HG03442 (cell line): ENCODE measurements at regions not wholly inside any gene's neighbourhood (a gene's known extent, or its start where the extent isn't known, plus 50 kb on each side); places are given as distances from the start of the nearest gene placed in this dataset.
"Not testable (repeated sequence)": the region's sequence is repeated elsewhere in the genome, so short reads cannot be mapped to it uniquely, and the experiment has no call there.

Experiments
- ATAC-seq: cut with Tn5 transposase; IDR thresholded peaks from one replicate; pipeline ENCODE4 v1.9.1; 2021; ENCODE audit warnings: mild to moderate bottlenecking, moderate library complexity; ENCODE audit not compliant: unreplicated experiment

DNA sequence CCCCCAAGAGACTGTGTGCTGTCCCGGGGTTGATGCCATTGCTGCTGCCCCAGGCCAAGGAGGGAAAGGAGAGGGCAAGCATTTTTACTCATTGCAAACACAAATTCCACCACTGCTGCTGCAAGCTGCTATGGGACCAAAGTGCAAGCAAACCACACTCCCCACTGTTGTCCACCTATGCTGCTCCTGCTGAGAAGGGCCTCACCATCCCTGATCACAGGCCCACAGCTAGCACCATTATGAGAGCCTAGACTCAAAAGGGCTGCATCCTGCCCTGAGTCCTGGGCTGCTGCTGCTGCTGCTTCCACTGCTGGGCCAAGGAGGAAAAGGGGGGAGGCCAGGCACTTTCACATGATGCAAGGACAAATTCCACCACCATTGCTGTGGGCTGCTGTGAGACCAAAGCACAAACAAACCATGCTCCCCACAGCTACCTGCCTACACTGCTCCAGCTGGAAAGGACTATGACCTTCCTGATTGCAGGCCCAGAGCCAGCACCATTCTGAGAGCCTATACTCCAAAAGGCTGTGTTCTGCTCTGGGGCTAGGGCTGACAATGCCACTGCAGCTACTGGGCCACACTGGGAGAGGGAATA, 218.2 kb upstream of the ZCCHC13 start:
- ATAC-seq, result no peak

DNA sequence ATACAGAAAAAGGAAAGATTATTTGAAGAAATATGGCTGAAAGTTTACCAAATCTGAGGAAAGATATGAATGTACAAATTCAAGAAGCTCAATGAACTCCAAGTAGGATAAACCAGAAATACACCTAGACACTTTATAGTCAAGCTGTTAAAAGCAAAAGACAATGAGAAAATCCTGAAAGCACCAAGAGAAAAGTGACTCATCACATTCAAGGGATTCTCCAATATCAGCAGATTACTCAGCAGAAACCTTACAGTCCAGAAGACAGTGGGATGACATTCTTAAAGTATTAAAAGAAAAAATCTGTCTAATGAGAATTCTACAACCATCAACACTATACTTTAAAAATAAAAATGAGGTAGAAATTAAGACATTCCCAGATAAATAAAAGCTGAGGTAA, 223.8 kb upstream of the ZCCHC13 start:
- no peak for ATAC-seq

DNA sequence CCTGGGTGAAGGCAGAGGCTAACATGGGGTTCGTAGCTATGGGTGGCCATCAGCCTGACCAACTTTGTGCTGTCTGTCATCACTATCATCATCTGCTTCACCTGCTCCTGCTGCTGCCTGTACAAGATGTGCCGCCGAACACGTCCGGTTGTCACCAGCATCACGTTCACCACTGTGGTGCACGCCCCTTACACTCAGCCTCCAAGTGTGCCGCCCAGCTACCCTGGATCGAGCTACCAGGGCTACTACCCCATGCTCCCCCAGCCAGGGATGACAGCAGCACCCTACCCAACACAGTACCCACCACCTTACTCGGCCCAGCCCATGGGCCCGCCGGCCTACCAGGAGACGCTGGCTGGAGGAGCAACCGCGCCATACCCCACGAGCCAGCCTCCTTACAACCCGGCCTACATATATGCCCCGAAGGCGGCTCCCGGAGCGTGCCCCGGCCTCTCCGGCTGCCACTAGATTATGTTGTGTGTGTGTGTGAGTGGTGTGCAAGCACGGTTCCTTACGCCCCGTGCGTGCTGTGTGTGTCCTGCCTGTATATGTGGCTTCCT, 213.4 kb upstream of the XIST start:
- ATAC-seq, result no peak

DNA sequence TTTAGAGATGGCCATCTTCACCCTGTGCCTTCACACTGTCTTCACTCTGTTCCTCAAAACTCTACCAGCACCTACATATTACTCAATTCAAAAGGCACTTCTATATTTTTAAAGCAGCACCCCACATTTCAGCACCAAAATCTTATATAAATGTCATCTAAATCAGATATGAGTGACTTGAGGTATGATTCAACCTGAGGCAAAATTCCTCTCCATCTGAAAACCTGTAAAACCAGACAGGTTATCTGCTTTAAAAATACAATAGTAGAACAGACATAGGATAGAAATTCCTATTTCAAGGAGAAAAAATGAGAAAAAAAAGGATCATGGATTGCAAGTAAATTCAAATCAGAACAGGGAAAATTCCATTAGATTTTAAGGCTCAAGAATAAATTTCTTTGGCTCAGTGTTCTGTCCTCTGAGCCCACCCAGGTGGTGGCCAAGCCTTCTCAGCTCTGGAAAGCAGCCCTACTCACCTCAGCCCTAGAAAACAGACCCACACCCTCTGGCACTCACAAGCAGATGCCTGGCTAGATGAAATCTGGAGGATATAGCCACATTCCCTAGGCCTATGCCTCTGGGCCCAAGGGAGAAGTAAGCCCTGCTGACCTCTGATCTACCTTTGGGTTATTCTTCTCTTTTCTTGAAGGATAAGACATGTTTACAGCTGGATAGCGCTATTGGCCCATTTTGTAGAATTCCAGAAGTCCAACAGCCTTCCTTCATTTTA, 211.1 kb upstream of the XIST start:
- no peak for ATAC-seq

DNA sequence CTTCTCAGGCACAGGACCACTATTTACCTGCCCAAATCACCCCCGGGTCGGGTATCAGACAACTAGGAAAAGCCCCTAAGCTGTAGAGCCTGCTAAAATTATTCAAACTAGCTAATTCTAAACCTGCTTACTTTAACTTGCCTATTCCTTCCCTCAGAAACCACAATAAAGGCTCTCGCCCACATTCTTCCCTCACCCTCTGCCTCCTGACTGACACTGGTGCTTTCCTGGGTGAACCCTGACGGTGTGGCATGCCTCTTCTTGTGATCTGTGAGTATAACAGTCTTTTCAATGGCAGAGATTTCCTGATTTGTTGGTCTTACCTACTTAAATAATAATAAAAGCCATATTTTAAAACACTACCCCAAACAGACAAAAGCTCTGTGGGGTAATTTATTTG, 209.4 kb upstream of the XIST start:
- ATAC-seq, result peak; percentile 61

DNA sequence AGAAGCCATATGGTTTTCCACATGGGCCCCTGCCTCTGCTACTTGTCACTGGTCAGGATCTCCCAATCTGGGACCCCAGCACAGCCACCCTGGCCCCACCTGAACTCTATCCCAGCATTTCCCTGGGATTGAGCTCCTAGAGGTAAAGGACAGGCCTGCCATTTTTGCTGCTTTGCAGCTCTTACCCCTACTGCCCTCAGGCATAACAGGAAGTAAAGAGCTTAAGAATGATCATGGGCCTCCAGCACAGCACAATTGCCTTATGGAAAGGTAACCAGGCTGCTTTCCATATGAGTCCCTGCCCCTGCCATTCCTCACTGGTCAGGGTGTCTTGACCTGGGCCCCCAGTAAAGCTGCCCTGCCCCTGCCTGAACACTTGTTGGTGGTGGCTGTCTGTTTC, 196.6 kb upstream of the XIST start:
- ATAC-seq, result no peak

DNA sequence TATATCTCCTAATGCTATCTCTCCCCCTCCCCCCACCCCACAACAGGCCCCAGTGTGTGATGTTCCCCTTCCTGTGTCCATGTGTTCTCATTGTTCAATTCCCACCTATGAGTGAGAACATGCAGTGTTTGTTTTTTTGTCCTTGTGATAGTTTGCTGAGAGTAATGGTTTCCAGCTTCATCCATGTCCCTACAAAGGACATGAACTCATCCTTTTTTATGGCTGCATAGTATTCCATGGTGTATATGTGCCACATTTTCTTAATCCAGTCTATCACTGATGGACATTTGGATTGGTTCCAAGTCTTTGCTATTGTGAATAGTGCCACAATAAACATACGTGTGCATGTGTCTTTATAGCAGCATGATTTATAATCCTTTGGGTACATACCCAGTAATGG, 181.6 kb upstream of the XIST start:
- ATAC-seq, result not testable (repeated sequence)

DNA sequence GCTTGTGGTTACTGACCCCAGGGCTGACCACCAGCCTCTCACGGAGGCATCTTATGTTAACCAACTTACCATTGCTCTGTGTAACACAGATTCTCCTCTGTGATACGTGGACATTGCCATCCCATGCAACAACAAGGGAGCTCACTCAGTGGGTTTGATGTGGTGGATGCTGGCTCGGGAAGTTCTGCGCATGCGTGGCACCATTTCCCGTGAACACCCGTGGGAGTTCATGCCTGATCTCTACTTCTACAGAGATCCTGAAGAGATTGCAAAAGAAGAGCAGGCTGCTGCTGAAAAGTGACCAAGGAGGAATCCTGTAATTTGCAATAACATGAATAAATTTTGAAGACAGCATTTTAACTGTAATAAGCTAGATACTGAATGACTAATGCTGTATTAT, 179.0 kb upstream of the XIST start:
- ATAC-seq, result not testable (repeated sequence)

DNA sequence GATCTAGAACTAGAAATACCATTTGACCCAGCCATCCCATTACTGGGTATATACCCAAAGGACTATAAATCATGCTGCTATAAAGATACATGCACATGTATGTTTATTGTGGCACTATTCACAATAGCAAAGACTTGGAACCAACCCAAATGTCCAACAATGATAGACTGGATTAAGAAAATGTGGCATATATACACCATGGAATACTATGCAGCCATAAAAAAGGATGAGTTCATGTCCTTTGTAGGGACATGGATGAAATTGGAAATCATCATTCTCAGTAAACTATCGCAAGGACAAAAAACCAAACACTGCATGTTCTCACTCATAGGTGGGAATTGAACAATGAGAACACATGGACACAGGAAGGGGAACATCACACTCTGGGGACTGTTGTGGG, 178.3 kb upstream of the XIST start:
- not testable (repeated sequence) for ATAC-seq

DNA sequence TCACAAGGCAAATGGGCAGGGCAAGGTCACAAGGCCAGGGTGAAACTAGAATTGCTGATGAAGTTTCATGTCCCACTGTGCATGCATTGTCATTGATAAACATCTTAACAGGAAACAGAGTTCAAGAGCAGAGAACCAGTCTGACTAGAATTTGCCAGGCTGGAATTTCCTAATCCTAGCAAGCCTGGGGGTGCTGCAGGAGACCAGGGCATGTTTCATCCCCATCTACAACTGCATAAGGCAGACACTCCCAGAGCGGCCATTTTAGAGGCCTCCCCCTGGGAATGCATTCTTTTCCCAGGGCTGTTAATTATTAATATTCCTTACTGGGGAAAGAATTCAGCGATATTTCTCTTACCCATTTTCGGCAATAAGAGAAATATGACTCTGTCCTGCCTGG, 172.6 kb upstream of the XIST start:
- ATAC-seq, result not testable (repeated sequence)

DNA sequence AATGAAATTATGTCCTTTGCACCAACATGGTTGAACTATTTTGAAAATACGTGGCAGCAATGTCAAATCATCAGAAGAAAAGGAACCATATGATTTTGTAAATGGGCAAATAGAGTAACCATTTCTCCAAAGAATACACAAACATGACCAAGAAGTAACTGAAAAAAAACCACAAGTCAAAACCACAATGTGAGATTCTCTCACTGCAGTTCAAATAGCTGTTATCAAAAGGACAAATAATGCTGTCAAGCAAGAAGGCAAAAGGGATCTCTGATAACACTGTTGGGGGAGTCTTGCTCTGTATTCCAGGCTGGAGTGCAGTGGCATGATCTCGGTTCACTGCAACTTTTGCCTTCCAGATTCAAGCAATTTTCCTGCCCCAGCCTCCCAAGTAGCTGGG, 170.7 kb upstream of the XIST start:
- no peak for ATAC-seq

DNA sequence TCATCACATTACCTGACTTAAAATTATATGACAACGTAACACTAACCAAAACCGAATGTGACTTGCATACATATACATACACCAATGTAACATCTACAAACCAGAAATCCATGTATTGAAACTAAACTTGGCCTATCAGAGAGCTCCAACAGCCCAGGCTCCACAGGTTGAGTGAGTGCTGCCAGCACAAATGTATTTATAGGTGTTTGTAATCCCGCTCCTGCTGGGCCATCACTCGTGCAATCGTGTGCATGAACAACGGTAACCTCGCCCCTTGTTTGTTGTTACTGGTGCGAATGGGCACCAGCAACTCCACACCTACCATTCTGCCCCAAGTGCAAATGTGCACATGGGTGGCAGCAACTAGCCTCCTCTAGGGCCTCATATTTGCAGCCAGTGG, 165.7 kb upstream of the XIST start:
- no peak for ATAC-seq

DNA sequence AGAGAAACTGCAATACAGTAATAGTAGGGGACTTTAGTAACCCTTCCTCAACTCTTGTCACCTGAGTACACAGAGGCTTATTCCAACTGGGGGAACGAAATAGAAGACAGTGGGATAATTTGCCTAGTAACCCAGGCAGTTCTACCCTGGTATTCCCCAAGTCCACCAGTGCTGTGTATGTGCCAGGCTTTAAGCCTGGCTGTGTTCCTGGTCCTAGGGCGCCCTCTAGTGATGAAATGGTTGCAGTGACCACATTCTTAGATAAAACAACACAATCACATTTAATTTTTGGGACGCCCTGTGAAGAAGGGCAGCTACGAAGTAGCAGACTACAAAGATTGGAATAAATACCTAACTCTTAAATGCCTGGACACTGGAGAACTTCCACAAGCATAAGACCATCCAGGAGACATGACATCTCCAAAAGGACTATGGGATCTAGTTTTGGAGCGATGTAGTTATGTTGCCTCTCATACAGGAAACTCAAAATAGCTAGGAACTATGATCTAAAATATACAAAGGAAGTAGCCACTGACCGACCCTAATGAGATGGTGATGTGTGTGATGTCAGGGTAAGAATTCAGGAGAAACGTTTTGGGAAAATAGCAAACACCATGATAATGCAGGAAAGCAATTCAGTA, 163.0 kb upstream of the XIST start:
- peak; percentile 86 for ATAC-seq

DNA sequence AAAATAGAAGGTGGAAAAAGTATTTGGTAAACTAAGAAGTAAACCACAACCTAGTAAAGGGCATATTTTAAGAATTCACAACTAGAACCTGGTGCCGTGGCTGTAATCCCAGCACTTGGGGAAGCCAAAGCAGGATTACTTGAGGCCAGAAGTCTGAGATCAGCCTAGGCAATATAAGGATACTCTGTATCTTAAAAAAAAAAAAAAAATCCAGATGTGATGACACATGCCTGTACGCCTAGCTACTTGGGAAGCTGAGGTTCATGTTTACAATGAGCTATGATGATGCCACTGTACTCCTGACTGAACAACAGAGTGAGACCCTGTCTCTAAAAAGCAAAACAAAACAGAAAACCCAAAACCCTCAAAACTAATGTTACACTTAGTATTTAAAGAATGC, 156.5 kb upstream of the XIST start:
- ATAC-seq, result no peak

DNA sequence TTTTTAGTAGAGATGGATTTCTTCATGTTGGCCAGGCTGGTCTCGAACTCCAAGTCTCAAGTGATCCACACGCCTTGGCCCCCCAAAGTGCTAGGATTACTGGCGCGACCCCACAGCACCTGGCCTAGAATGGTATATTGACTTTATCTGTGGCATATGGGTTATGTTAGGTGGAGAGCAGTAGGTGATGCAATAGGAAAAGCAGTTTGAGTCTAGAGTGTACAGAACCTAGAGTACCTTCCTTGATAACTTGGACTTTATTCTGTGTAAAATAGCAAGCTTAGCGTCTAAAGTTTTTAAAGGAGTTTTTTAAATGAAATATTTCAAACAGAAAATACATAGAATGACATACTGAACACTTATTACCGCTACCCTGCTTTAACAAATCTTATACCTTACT, 139.5 kb upstream of the XIST start:
- ATAC-seq, result no peak

DNA sequence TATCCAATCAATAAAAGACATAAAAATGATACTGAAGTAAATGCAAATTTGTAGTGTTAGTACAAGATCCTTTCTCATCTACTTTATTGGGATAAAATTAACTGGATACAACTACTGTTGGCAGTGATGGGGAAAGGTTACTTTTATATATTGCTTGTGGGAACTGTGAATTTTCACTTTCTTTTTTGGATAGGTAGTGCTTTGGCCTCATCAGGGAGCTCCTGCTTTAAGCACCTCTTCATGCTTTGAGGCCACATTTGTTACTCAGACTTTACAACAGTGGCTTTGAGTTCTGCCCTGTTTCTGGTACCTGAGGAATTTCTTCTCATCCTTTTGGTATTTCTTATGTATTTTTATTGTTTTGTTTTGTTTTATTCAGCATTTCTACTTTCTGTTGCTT, 134.7 kb upstream of the XIST start:
- no peak for ATAC-seq

DNA sequence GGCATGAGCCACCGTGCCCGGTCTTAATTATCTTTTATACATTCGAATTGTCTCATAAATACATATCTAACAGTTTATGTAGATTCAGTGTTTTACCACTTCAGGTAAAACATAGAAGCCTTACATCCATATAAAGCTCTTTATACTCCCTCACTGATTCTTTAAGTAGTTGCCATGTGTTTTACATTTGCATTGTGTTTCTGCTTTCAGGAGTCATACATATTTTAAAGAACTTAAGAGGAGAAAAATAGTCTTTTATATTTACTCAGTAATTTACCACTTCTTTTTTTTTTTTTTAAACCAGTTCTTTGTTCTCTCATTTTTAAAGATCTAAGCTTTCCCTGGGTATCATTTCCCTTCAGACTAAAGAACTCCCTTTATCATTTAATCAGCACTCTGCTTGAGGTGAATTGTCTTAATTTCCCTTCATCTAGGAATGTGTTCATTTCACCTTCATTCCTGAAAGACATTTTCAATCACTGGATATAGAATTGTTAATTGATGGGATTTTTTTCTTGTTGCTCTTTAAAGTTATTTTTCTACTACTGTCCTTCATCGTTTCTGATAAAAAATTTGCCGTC, 127.1 kb upstream of the XIST start:
- no peak for ATAC-seq

DNA sequence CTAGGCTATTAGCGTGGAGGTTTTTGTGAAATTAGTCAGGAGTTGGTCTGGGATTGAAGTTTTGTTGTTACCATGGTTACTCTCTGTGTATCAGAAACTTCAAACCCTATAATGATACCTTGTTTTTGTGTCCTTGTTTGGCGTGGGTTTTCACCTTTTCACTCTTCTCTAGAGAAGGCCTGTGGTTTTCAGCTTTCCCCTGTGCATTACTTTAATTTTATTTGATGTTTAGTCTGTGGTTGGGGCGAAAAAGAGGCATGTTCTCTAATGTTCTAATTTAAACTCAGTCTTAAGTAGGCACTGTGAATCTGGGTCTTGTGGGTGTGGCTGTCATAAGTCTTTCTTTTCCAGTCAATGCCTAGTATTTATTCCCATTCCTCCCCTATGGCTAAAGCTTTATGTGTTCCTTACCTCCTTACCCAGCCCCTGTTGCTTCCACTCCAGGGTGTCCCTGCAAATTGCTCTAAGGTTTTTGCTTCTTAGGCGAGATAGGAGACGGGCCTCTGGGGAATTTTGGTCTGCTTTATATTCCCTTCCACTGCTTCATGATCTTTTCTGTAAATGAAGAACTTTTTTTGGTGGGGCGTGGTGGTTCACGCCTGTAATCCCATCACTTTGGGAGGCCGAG, 125.1 kb upstream of the XIST start:
- peak; percentile 96 for ATAC-seq

DNA sequence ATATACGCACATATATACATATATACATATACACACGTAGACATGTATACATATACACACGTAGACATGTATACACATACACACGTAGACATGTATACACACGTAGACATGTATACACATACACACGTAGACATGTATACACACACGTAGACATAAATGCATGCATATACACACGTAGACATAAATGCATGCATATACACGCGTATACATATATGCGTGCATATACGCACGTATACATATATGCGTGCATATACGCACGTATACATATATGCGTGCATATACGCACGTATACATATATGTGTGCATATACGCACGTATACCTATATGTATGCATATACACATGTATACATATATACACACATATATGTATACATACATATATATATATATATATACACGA, 114.9 kb upstream of the XIST start:
- ATAC-seq, result not testable (repeated sequence)

DNA sequence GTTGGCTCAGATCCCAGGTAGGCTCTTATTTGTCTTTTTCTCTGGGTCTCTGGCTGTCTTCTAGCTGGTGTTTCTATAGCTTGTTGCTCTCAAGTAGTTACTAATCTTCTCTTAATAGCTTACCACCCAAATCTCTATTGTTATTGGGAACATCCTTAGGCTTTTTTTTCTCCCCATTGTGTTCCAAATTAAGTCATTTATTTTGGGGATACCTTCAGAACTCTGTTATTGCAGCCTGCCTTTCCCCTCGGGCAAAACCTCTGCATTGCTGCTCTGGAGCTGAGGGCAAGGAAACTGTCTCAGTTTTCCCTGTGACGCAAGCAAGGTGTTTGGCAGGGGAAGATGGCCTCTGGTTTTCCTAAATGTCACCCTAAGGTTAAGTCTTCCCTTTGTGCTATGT, 113.3 kb upstream of the XIST start:
- no peak for ATAC-seq

DNA sequence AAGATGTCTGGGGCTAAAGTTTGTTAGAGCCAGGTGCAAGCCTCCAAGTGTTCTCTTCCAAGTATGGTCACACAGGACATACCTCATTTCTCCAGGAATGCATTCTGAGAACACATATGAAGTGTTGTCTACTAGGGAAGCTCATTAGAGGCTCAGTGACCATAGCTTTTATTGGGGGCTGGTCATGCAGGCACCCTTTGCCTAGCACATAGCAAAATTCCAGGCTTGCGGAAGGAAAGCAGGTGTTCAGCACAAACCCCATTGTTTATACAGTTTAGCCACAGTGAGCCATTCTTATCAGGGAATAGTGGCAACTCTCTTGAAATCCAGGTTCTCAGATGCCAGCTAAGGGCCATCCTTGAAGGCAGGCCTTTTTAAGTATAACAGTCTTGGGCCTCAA, 112.1 kb upstream of the XIST start:
- no peak for ATAC-seq
